MM.1S (cell line): ENCODE measurements at regions not wholly inside any gene's neighbourhood (a gene's known extent, or its start where the extent isn't known, plus 50 kb on each side); places are given as distances from the start of the nearest gene placed in this dataset.

Experiments
- DNase-seq: peaks from one replicate; pipeline ENCODE4 v3.0.0-alpha.2; 2015
- H2AFZ ChIP-seq: fragments of 300-600 bp; sonication (generic); 2 replicates; pipeline ENCODE4 v1.6.0; 2016; ENCODE audit warnings: antibody characterized with exemption, low read length
- H3F3A ChIP-seq: fragments of 300-600 bp; sonication (generic); 2 replicates; pipeline ENCODE4 v1.6.1; 2016; ENCODE audit warnings: mild to moderate bottlenecking, antibody characterized with exemption, low read length, moderate library complexity, mixed read lengths; ENCODE audit not compliant: insufficient read depth
- H3K27ac ChIP-seq: fragments of 300-600 bp; sonication (generic); 2 replicates; pipeline ENCODE4 v1.5.1; 2016; ENCODE audit warnings: mild to moderate bottlenecking, low read length
- H3K27me3 ChIP-seq: fragments of 300-600 bp; sonication (generic); replicated peaks from 2 replicates; pipeline ENCODE4 v1.6.0; 2016; ENCODE audit warnings: low read length; ENCODE audit not compliant: insufficient read depth
- H3K36me3 ChIP-seq: fragments of 300-600 bp; sonication (generic); replicated peaks from 2 replicates; pipeline ENCODE4 v1.6.1; 2016; ENCODE audit warnings: mild to moderate bottlenecking, low read length, mixed read lengths; ENCODE audit not compliant: insufficient read depth
- H3K4me1 ChIP-seq: fragments of 300-600 bp; sonication (generic); 2 replicates; pipeline ENCODE4 v1.6.1; 2016; ENCODE audit warnings: low read length, mixed read lengths
- H3K4me2 ChIP-seq: fragments of 300-600 bp; sonication (generic); 2 replicates; pipeline ENCODE4 v1.6.0; 2016; ENCODE audit warnings: low read depth, low read length
- H3K4me3 ChIP-seq: fragments of 300-600 bp; sonication (generic); 2 replicates; pipeline ENCODE4 v1.5.1; 2016; ENCODE audit warnings: low read length, mixed read lengths
- H3K79me2 ChIP-seq: fragments of 300-600 bp; sonication (generic); 2 replicates; pipeline ENCODE4 v1.6.1; 2016; ENCODE audit warnings: mixed run types, low read length, mixed read lengths
- H3K9ac ChIP-seq: fragments of 300-600 bp; sonication (generic); 2 replicates; pipeline ENCODE4 v1.6.1; 2016; ENCODE audit warnings: low read length, mixed read lengths
- H3K9me2 ChIP-seq: fragments of 300-600 bp; sonication (generic); replicated peaks from 2 replicates; pipeline ENCODE4 v1.6.1; 2016; ENCODE audit warnings: mild to moderate bottlenecking, low read length, mixed read lengths; ENCODE audit not compliant: insufficient read depth
- H3K9me3 ChIP-seq: fragments of 300-600 bp; sonication (generic); replicated peaks from 2 replicates; pipeline ENCODE4 v1.6.1; 2016; ENCODE audit warnings: mild to moderate bottlenecking, low read length, mixed read lengths; ENCODE audit not compliant: insufficient read depth
- H4K20me1 ChIP-seq: fragments of 300-600 bp; sonication (generic); 2 replicates; pipeline ENCODE4 v1.6.1; 2016; ENCODE audit warnings: mild to moderate bottlenecking, low read length, moderate library complexity, mixed read lengths; ENCODE audit not compliant: insufficient read depth
- CTCF ChIP-seq: fragments of 300-600 bp; sonication (generic); IDR thresholded peaks from 2 replicates; pipeline ENCODE4 v1.5.1; 2016; ENCODE audit warnings: antibody characterized with exemption, low read length, mixed read lengths
- EZH2 ChIP-seq: fragments of 300-600 bp; sonication (generic); optimal IDR thresholded peaks from 2 replicates; pipeline ENCODE3; 2017; ENCODE audit warnings: low read depth, mild to moderate bottlenecking, antibody characterized with exemption, low read length, mixed read lengths
- EZH2phosphoT487 ChIP-seq: fragments of 300-600 bp; sonication (generic); IDR thresholded peaks from 2 replicates; pipeline ENCODE4 v1.6.1; 2018; ENCODE audit warnings: antibody characterized with exemption, low read length

DNA sequence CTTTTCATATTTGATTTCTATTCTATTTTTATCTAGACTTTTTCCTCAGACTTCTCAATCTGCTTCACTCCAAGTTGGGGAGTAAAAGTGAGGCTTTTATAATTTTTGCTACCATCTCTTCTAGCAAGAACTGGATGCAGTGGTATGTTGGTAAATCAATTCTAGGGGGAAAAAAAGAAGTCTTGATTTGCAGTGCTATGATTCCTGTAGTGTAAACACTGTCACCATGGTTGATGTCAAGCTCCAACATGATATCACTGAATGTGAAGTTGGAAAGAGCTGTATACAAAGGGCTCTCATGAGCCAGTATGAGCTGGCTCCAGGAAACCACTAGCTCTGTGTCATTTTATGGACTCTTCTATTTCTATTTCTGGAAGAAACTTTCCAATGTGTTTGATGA lies 439.2 kb downstream of the NTRK2 start:
- no peak overlapping the region for H2AFZ ChIP-seq
- TF ChIP-seq EZH2phosphoT487 (no peak), EZH2 (no peak), CTCF (no peak)

GRCh38 chr9:85108229-85108628 lies 438.7 kb downstream of the NTRK2 start:
- no peaks in the 10 kb centered on the region for H3K9me2 ChIP-seq
- no peaks in the 10 kb centered on the region for H3K36me3 ChIP-seq
- no peaks in the 10 kb centered on the region for H3K79me2 ChIP-seq
- H3F3A ChIP-seq, result no peaks in the 10 kb centered on the region
- H3K27ac ChIP-seq, result no peak overlapping the region
- DNase-seq, result no peak
- no peak overlapping the region for H3K4me2 ChIP-seq
- no peak overlapping the region for H3K4me3 ChIP-seq
- H3K9ac ChIP-seq, result no peak overlapping the region
- no peaks in the 10 kb centered on the region for H4K20me1 ChIP-seq
- no peaks in the 10 kb centered on the region for H3K27me3 ChIP-seq
- TF ChIP-seq EZH2 (no peak), CTCF (no peak), EZH2phosphoT487 (no peak)
- no peak overlapping the region for H2AFZ ChIP-seq
- no peaks in the 10 kb centered on the region; the same call in 1 of the 2 replicates for H3K9me3 ChIP-seq
- peaks cover 8% of the 10 kb centered on the region for H3K4me1 ChIP-seq

More for the DNA sequence above, 439.2 kb downstream of the NTRK2 start:
- Histone ChIP-seq H3K4me2 (no peak overlapping the region), H3K27me3 (no peaks in the 10 kb centered on the region), H3K79me2 (no peaks in the 10 kb centered on the region), H3F3A (no peaks in the 10 kb centered on the region), H3K9ac (no peak overlapping the region), H4K20me1 (no peaks in the 10 kb centered on the region), H3K27ac (no peak overlapping the region), H3K9me3 (no peaks in the 10 kb centered on the region; the same call in 1 of the 2 replicates), H3K36me3 (no peaks in the 10 kb centered on the region), H3K4me3 (no peak overlapping the region), H3K9me2 (no peaks in the 10 kb centered on the region), H3K4me1 (peaks cover 8% of the 10 kb centered on the region)
- DNase-seq, result no peak

DNA sequence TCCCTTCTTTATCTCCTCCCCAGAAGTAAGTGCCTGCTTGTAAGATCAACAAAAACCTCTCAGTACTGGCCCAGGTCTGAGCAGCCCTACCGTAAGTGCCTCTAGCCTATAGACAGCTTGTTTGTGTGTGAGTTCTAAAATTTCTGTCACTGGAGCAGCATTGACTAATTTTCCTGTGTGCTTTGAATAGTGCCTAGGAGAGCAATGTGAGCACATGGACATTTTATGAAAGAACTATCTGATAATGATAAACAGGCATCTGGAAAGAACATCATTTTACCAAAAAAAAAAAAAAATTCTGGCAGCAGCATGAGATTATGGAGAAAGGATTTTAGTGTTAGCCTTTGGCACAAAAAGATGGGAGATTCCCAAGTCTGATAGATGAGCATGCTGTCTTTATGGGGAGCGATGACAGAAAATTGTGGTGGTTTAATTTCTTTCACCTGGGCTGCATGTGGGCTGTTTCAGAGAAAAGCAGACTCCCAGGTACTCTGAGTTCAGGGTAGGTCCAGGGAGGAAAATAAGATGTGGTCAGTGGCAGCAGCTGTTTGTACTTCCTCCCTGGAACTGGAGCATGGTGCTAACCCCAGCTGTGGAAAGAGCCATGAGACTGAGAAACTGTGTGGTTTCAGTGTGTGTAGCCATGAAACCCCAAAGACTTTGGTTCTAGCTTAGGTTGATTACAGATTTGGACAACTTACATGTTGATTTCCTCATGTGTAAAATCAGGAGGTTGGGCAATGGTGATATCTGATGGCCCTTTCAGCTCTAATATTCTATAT lies 419.9 kb downstream of the NTRK2 start:
- H3K36me3 ChIP-seq, result no peaks in the 10 kb centered on the region
- H3K4me3 ChIP-seq, result no peak overlapping the region
- TF ChIP-seq EZH2 (no peak), CTCF (no peak), EZH2phosphoT487 (no peak)
- H3F3A ChIP-seq, result peaks cover 10% of the 10 kb centered on the region
- H3K27ac ChIP-seq, result peak overlapping the region; percentile 23; the same call in 1 of the 2 replicates
- no peaks in the 10 kb centered on the region for H3K27me3 ChIP-seq
- peaks cover 22% of the 10 kb centered on the region for H3K4me1 ChIP-seq
- peak; percentile 84 for DNase-seq
- H3K9me3 ChIP-seq, result no peaks in the 10 kb centered on the region
- H3K4me2 ChIP-seq, result peak overlapping the region; percentile 40
- H3K9me2 ChIP-seq, result no peaks in the 10 kb centered on the region
- H3K79me2 ChIP-seq, result no peaks in the 10 kb centered on the region
- H3K9ac ChIP-seq, result 0 out of 2 replicates have a peak overlapping the region, but pooled peaks have one; percentile 2
- no peaks in the 10 kb centered on the region for H4K20me1 ChIP-seq
- H2AFZ ChIP-seq, result no peak overlapping the region
